Activated CD4-positive, CD25-positive, alpha-beta regulatory T cell (primary cell): ENCODE measurements at regions not wholly inside any gene's neighbourhood (a gene's known extent, or its start where the extent isn't known, plus 50 kb on each side); places are given as distances from the start of the nearest gene placed in this dataset.

Experiments
- DNase-seq, 4 experiments: peaks; one replicate each; lab custom pipeline; 2025; lab: John Stamatoyannopoulos, UW

GRCh38 chr10:90592638-90593302 is 265.1 kb downstream of the HTR7 start:
- no peak for DNase-seq

GRCh38 chr10:90598513-90598912 is 259.3 kb downstream of the HTR7 start:
- DNase-seq = no peak

GRCh38 chr10:90602862-90603610 is 254.8 kb downstream of the HTR7 start:
- DNase-seq = no peak

GRCh38 chr10:90604636-90605035 is 253.2 kb downstream of the HTR7 start:
- DNase-seq = no peak

GRCh38 chr10:90605506-90605905 is 252.3 kb downstream of the HTR7 start:
- DNase-seq = no peak

GRCh38 chr10:90612276-90612675 is 245.6 kb downstream of the HTR7 start:
- DNase-seq = no peak

GRCh38 chr10:90614631-90615030 is 243.2 kb downstream of the HTR7 start:
- DNase-seq = no peak

GRCh38 chr10:90621577-90621976 is 236.3 kb downstream of the HTR7 start:
- no peak for DNase-seq

- DNase-seq = no peak
Observed at GRCh38 chr10:90635111-90635765, 222.6 kb downstream of the HTR7 start.

- DNase-seq = no peak
Observed at GRCh38 chr10:90640756-90641155, 217.1 kb downstream of the HTR7 start.

GRCh38 chr10:90641731-90642130 is 216.1 kb downstream of the HTR7 start:
- DNase-seq = no peak

GRCh38 chr10:90642136-90642535 is 215.7 kb downstream of the HTR7 start:
- DNase-seq = no peak

- DNase-seq = no peak
Observed at GRCh38 chr10:90642650-90643049, 215.2 kb downstream of the HTR7 start.

GRCh38 chr10:90644165-90644564 is 213.7 kb downstream of the HTR7 start:
- DNase-seq = no peak

- no peak for DNase-seq
Observed at GRCh38 chr10:90650858-90651257, 207.0 kb downstream of the HTR7 start.

- no peak for DNase-seq
Observed at GRCh38 chr10:90652519-90652918, 205.3 kb downstream of the HTR7 start.

- no peak for DNase-seq
Observed at GRCh38 chr10:90658791-90659190, 199.0 kb downstream of the HTR7 start.

GRCh38 chr10:90665905-90666662 is 191.8 kb downstream of the HTR7 start:
- no peak for DNase-seq

GRCh38 chr10:90674461-90674860 is 183.4 kb downstream of the HTR7 start:
- DNase-seq = no peak

- no peak for DNase-seq
Observed at GRCh38 chr10:90674928-90675327, 182.9 kb downstream of the HTR7 start.

GRCh38 chr10:90675621-90676020 is 182.2 kb downstream of the HTR7 start:
- no peak for DNase-seq
